HEK293T (cell line): ENCODE measurements at regions not wholly inside any gene's neighbourhood (a gene's known extent, or its start where the extent isn't known, plus 50 kb on each side); places are given as distances from the start of the nearest gene placed in this dataset.
"Not testable (repeated sequence)": the region's sequence is repeated elsewhere in the genome, so short reads cannot be mapped to it uniquely, and the experiment has no call there.

Experiments
- CTCF ChIA-PET: fragments of 350-600 bp; formaldehyde crosslinking; extraction: SDS; loops from one replicate; lab custom pipeline; 2021; ENCODE audit warnings: antibody characterized with exemption, inconsistent platforms; lab: Yijun Ruan, JAX
- POLR2A ChIA-PET: fragments of 350-600 bp; formaldehyde crosslinking; extraction: SDS; loops from one replicate; lab custom pipeline; 2020; ENCODE audit warnings: antibody characterized with exemption, inconsistent platforms; lab: Yijun Ruan, JAX
- DNase-seq: peaks from one replicate; pipeline ENCODE4 v3.0.0; 2012; ENCODE audit warnings: mixed read lengths; ENCODE audit errors: extremely low spot score
- ARNT ChIP-seq: fragments of 450-650 bp; IDR thresholded peaks from 2 replicates; pipeline ENCODE4 v1.6.1; 2017; ENCODE audit warnings: mild to moderate bottlenecking
- BHLHE40 ChIP-seq: fragments of 450-650 bp; IDR thresholded peaks from 2 replicates; pipeline ENCODE4 v1.6.1; 2016; ENCODE audit warnings: mild to moderate bottlenecking, moderate library complexity, borderline replicate concordance
- CTBP1 ChIP-seq: fragments of 450-650 bp; IDR thresholded peaks from 2 replicates; pipeline ENCODE4 v1.6.1; 2016; ENCODE audit warnings: borderline replicate concordance
- FOXA1 ChIP-seq: fragments of 450-650 bp; IDR thresholded peaks from 2 replicates; pipeline ENCODE4 v1.6.1; 2016; ENCODE audit warnings: mild to moderate bottlenecking
- FOXK2 ChIP-seq: fragments of 450-650 bp; IDR thresholded peaks from 2 replicates; pipeline ENCODE4 v1.6.1; 2016; ENCODE audit warnings: mild to moderate bottlenecking
- FOXM1 ChIP-seq: fragments of 450-650 bp; IDR thresholded peaks from 2 replicates; pipeline ENCODE4 v1.6.1; 2017; ENCODE audit warnings: mild to moderate bottlenecking, borderline replicate concordance
- HDGF ChIP-seq: fragments of 450-650 bp; IDR thresholded peaks from 2 replicates; pipeline ENCODE4 v1.6.1; 2017; ENCODE audit warnings: antibody characterized with exemption, borderline replicate concordance
- L3MBTL2 ChIP-seq: fragments of 450-650 bp; conservative IDR thresholded peaks from 2 replicates; pipeline ENCODE4 v1.6.1; 2016; ENCODE audit warnings: mild to moderate bottlenecking
- LEF1 ChIP-seq: fragments of 450-650 bp; IDR thresholded peaks from 2 replicates; pipeline ENCODE4 v1.6.1; 2017; ENCODE audit warnings: mild to moderate bottlenecking, borderline replicate concordance
- NFRKB ChIP-seq: fragments of 450-650 bp; IDR thresholded peaks from 2 replicates; pipeline ENCODE4 v1.6.1; 2016; ENCODE audit warnings: mild to moderate bottlenecking, moderate library complexity
- SP1 ChIP-seq: fragments of 450-650 bp; IDR thresholded peaks from 2 replicates; pipeline ENCODE4 v1.6.1; 2017
- TARDBP ChIP-seq: fragments of 450-650 bp; IDR thresholded peaks from 2 replicates; pipeline ENCODE4 v1.6.1; 2016
- ZNF384 ChIP-seq: fragments of 450-650 bp; IDR thresholded peaks from 2 replicates; pipeline ENCODE4 v1.6.1; 2016
- TF ChIP-seq, protein P1 (sequence below): fragments of 450-650 bp; IDR thresholded peaks from 2 replicates; pipeline ENCODE4 v1.6.1; 2016

DNA sequence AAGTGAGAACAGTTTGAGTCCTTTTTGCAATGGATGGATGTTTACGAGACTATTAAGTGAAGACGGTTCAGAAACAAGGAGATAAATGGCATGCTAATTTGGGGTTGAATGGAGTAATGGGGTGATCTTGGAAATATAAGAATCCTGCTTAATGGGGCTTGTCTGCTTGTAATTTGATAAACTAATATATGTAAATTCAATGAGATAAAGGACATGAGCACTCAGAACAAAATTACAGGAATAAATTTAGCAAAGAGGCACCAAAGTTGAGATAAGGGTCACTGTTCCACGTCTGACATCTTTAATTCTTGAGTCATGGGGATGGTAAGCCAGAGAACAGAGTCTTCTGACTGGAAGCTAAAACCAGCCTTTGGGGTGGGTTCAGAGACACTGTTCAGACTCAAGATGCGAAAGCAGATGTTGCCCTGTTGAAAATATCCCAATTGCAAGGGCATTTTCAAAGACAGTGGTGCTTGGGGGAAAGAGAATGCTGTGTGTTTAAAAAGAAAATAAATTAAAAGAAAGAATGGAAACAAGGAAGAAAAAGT lies 67.8 kb upstream of the CHRNB4 start:
- no peak for DNase-seq
- ChIA-PET CTCF (interaction anchor here (0.5 to 3.6 kb wide), 4 partner anchors 18 to 82 kb away, joined by 3 to 29 read pairs (median 4); no protein-coding TSS in a partner anchor), POLR2A (no interaction called here)
- TF ChIP-seq FOXM1 (no peak), ARNT (no peak), NFRKB (no peak), FOXK2 (no peak), FOXA1 (no peak)

DNA sequence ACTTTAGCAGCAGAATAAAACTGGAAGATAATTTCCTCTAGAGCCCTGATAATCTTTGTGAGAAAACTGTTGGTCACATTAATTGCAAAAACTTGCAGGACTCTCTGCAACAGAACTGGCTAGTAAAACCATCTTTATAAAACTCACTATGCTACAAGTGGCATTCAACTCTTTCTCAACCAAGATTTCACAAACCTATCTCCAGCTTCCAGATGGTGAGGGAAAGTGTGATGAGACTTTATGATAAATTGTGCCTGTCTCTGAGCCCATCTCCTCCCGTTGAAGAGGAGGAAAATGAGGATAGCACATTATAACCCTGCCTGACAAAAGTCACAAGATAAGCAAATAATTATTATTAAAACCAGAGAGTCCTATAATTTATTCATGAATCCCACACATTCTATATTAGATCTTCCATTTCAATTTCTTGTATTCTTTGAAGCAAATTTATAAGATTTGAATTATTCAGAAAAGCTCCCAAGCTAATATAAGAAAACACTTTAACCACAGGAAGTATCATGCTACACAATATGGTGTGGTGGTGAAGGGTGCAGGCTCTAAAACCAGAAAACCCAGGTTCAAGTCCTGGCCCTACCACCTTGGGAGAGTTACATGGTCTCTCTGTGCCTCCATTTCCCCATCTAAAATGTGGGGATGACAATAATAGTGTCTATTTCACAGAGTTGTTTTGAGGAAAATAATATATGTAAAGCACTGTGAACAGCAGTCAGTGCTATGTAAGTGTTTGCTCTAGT lies 65.6 kb upstream of the CHRNB4 start:
- DNase-seq, POLR2A ChIA-PET: not testable (repeated sequence)
- CTCF ChIA-PET, result interaction anchor here (1.3 kb wide), 1 partner anchor 69 kb away, joined by 6 read pairs; no protein-coding TSS in a partner anchor

DNA sequence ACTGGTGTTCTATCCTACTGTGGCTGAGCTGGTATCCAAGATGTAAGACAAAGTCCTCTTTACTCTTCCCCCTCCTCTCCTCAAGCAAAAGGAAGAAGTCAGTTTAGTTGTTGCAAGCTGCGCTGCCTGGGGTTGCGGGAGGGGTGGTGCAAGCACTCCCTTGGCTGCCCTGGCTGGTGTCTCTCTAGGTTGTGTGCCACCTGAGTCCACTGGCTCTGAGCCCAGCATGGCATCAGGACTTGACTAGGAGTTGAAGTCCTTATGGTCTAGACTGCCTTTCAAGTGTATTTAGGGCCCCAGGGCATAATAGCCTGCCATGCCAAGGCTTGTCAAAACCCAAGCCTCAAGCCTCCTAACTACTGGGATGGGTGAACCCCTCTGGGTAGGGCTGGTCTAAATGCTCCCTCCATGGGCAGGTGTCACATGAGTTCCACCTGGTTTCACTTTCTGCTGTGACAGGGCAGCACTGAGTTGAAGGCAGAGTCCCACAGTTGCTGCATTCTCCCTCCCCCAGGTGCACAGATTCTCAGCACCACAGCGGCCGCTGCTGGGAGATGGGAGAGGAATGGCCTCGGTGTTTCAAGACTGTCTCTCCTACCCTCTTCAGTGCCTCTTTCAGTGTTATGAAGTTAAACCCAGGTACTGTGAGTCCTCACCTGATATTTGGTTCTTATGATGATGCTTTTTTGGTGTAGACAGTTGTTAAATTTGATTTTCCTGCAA lies 62.5 kb upstream of the CHRNB4 start:
- CTCF ChIA-PET, DNase-seq: not testable (repeated sequence)
- POLR2A ChIA-PET, result interaction anchor here (0.6 kb wide), 1 partner anchor 9 kb away, joined by 3 read pairs; no protein-coding TSS in a partner anchor

DNA sequence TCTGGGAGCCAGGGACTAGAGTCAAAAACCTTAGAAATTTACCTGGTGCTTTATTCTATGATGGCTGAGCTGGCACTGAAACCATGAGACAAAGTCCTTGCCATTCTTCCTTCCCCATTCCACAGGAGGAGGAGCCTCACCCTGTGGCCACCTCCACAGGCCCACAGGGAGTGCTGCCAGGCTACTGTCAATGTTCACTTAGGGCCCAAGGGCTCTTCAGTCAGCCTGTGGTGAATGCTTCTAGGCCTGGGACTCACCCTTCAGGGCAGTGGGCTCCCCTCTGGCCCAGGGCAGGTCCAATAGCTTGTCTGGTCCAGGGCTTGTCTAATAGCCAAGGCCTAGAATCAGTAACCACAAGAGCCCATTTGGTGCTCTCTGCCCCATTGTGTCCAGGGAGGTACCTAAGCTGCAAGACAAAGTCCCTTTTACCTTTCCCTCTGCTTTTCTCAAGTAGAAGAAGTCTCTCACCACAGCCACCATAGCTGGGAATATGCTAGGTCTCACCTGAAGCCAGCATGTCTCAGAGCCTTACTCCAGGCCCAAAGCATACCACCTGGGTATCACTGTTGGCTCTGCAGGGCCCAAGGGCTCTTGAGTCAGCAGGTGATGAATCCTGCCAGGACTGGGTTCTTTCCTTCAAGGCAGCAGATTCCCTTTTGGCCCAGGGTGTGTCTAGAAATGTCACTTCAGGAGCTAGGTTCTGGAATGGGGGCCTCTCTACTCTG lies 61.8 kb upstream of the CHRNB4 start:
- no peak for DNase-seq
- ChIA-PET CTCF (interaction anchor here (0.7 kb wide), 1 partner anchor 58 kb away, joined by 3 read pairs; no protein-coding TSS in a partner anchor), POLR2A (interaction anchor here (0.6 kb wide), 1 partner anchor 10 kb away, joined by 3 read pairs; no protein-coding TSS in a partner anchor)
- TF ChIP-seq CTBP1, result no peak
- no peak for TF ChIP-seq TARDBP
- TF ChIP-seq FOXA1, result no peak

DNA sequence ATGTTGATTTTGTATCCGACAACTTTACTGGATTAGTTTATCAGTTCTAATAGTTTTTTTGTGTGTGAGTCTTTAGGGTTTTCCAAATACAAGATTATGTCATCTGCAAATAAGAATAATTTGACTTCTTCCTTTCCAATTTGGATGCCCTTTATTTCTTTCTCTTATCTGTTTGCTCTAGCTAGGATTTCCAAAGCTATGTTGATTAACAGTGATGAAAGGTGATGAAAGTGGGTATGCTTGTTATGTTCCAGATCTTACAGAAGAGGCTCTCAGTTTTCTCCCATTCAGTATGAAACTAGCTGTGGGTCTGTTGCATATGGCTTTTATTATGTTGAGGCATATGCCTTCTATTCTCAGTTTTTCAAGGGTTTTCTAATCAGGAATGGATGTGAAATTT lies 56.4 kb upstream of the CHRNB4 start:
- CTCF ChIA-PET, result interaction anchor here (1.3 kb wide), 1 partner anchor 59 kb away, joined by 3 read pairs; no protein-coding TSS in a partner anchor

DNA sequence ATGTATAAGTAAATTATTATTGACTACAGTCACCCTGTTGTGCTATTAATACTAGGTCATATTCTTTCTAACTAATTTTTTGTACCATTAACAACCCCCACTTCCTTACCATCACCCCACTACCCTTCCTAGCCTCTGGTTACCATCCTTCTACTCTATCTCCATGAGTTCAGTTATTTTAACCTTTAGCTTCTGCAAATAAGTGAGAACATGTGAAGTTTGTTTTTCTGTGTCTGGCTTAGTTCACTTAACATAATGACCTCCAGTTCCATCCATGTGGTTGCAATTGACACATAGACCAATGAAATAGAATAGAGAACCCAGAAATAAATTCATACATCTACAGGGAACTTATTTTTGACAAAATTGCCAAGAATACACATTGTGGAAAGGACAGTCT lies 55.4 kb upstream of the CHRNB4 start:
- ChIA-PET POLR2A (no interaction called here), CTCF (interaction anchor here (1.3 kb wide), 1 partner anchor 58 kb away, joined by 3 read pairs; no protein-coding TSS in a partner anchor)
- no peak for DNase-seq
- no peak for TF ChIP-seq FOXK2
- no peak for TF ChIP-seq TARDBP
- TF ChIP-seq FOXA1, result no peak
- TF ChIP-seq HDGF, result no peak
- no peak for TF ChIP-seq NFRKB
- no peak for TF ChIP-seq SP1
- no peak for TF ChIP-seq CTBP1
- TF ChIP-seq BHLHE40, result no peak
- no peak for TF ChIP-seq LEF1
- TF ChIP-seq L3MBTL2, result no peak
- TF ChIP-seq, protein P1, sequence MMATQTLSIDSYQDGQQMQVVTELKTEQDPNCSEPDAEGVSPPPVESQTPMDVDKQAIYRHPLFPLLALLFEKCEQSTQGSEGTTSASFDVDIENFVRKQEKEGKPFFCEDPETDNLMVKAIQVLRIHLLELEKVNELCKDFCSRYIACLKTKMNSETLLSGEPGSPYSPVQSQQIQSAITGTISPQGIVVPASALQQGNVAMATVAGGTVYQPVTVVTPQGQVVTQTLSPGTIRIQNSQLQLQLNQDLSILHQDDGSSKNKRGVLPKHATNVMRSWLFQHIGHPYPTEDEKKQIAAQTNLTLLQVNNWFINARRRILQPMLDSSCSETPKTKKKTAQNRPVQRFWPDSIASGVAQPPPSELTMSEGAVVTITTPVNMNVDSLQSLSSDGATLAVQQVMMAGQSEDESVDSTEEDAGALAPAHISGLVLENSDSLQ, result no peak
- no peak for TF ChIP-seq FOXM1
- TF ChIP-seq ZNF384, result no peak

More for the DNA sequence above, 56.4 kb upstream of the CHRNB4 start:
- TF ChIP-seq LEF1, result no peak
- no peak for TF ChIP-seq BHLHE40
- POLR2A ChIA-PET, result no interaction called here
- no peak for DNase-seq

DNA sequence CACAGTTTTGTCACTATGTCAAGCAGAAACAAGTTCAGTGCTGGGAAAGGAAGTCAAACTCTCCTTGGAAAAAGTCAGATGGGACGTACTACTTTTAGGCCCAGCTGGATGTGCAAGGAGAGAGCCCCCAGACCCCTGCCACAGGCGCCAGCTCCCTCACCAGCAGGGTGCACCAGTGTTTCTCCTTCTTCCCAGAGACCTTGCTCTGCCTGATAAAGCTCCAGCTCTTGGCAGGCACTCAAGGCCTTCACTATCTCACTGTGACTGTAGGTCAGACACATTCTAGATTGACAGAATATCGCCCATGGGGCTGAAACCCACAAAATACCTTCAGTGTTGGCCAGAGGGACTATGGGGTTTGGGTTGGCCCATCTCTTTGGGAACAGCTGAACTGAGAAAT lies 54.8 kb upstream of the CHRNB4 start:
- TF ChIP-seq HDGF (no peak), ZNF384 (no peak), SP1 (no peak), LEF1 (no peak)

DNA sequence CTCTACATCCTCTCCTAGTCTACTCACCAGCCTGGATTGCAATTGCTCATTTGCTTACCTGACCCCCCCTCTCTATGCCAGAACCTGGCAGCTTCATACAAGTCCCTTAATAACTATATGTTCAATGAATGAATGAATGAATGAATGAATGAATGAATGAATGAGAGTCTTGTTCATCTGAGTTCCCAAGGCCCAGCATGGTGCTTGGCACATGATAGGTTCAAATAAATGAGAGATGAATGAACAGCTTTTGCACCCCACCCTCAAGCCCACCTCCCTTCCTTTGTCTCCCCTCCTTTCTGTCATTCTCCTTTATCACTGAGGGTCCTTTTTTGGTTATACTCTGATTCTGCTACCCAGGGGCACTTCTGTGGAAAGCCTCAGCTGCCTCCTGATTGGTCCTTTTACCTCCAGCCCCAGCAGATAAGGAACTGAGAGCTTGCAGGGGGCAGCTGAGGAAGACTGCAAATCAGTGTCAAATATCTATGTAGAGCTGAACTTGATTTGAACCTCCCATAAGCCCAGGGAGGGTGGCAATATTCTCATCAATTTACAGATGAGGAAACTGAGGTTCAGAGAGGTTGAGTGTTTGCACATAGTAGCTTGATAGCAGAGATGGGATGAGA lies 54.1 kb upstream of the CHRNB4 start:
- DNase-seq, result no peak
- TF ChIP-seq CTBP1 (no peak), FOXA1 (no peak), ARNT (no peak), FOXM1 (no peak), HDGF (no peak)
- POLR2A ChIA-PET, result no interaction called here
- CTCF ChIA-PET, result interaction anchor here (0.7 to 1.1 kb wide), 3 partner anchors 10 to 787 kb away, joined by 3 read pairs; no protein-coding TSS in a partner anchor

More for the DNA sequence above, 54.8 kb upstream of the CHRNB4 start:
- ChIA-PET CTCF (interaction anchor here (0.7 kb wide), 1 partner anchor 57 kb away, joined by 3 read pairs; no protein-coding TSS in a partner anchor), POLR2A (no interaction called here)
- no peak for DNase-seq
